ENCODE measurements at regions not wholly inside any gene's neighbourhood (a gene's known extent, or its start where the extent isn't known, plus 50 kb on each side); places are given as distances from the start of the nearest gene placed in this dataset.

DNA sequence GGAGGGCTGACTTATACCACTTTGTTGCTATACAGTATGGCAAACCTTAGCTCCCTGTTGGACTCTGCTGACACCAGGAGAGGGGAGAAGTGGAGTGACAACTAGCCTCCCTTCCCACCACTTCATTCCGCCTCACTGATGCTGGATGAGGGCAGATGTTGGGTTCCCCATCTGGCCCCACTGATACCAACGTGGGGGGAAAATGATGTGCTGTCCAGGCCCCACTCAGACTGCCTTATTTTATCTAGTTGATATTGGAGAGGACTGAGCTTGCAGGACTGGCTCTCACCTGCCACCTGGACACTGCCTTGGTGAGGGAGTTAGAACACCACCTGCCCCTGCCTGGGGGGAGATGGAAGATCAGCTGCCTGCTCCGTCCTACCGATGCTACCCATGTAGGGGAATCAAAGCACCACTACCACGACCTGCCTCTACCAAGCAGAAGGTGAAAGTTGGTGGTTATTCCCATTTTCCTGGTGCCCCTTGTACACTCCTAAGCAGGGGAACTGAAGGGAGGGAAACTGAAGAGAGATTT, 292.1 kb downstream of the GADD45G start:
- CTCF ChIA-PET = no interaction called here
- H2AFZ ChIP-seq (ENCODE audit: control insufficient read depth, low read depth, low read length) = no peak overlapping the region
- H4K20me1 ChIP-seq (ENCODE audit: control insufficient read depth, insufficient read depth) = no peaks in the 10 kb centered on the region
- no peak overlapping the region for H3K27ac ChIP-seq (ENCODE audit: control insufficient read depth, insufficient read depth)
- 32% methylated on average over 5 of the region's 5 CpGs for WGBS (ENCODE audit: insufficient coverage, insufficient replicate concordance, low lambda C conversion rate, missing lambda C conversion rate)
- H3K4me2 ChIP-seq (ENCODE audit: control insufficient read depth, insufficient read depth) = no peak overlapping the region
- intact Hi-C loops (cut with micrococcal nuclease; ENCODE audit: unreplicated experiment) (no loop called here), in situ Hi-C loops (cut with MboI) (no loop called here)
- TF ChIP-seq ZNF24 (IDR thresholded peaks at IDR 0.05) (no peak), PAX8 (IDR thresholded peaks at IDR 0.05) (no peak), PML (IDR thresholded peaks at IDR 0.05; ENCODE audit: low read length) (no peak), ETV6 (conservative IDR thresholded peaks at IDR 0.05 in 1 of 2, IDR thresholded peaks at IDR 0.05 in 1 of 2; ENCODE audit: borderline replicate concordance in 1 of 2, low read depth in 1 of 2) (no peak), GABPA (IDR thresholded peaks at IDR 0.05; ENCODE audit: low read depth) (no peak), SREBF1 (IDR thresholded peaks at IDR 0.05; ENCODE audit: low read length) (no peak)
- TF ChIP-seq, protein P1, sequence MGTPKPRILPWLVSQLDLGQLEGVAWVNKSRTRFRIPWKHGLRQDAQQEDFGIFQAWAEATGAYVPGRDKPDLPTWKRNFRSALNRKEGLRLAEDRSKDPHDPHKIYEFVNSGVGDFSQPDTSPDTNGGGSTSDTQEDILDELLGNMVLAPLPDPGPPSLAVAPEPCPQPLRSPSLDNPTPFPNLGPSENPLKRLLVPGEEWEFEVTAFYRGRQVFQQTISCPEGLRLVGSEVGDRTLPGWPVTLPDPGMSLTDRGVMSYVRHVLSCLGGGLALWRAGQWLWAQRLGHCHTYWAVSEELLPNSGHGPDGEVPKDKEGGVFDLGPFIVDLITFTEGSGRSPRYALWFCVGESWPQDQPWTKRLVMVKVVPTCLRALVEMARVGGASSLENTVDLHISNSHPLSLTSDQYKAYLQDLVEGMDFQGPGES (IDR thresholded peaks at IDR 0.05) = no peak
- H3K79me2 ChIP-seq (ENCODE audit: control insufficient read depth, insufficient read depth, low read length) = no peaks in the 10 kb centered on the region
- H3K36me3 ChIP-seq (ENCODE audit: control insufficient read depth in 2 of 2, insufficient read depth in 2 of 2, low read length in 1 of 2) = no peaks in the 10 kb centered on the region
- no peaks in the 10 kb centered on the region for H3K9me3 ChIP-seq (replicated peaks; ENCODE audit: control insufficient read depth, insufficient read depth, low read length)
- no peaks in the 10 kb centered on the region for H3K4me1 ChIP-seq (ENCODE audit: control insufficient read depth, insufficient read depth, low read length)
- H3K4me3 ChIP-seq = no peak overlapping the region
- BruUV-seq (replicated peaks) = no TSS peak
- SMC1A ChIA-PET (ENCODE audit: uncharacterized antibody, unreplicated experiment) = no interaction called here
- H3K9ac ChIP-seq (ENCODE audit: control insufficient read depth, insufficient read depth, low read length) = no peak overlapping the region
- no peak for FAIRE-seq
- POLR2A ChIA-PET = no interaction called here
- RAD21 ChIA-PET (ENCODE audit: unreplicated experiment) = no interaction called here
- no peak for ATAC-seq
- no peak for DNase-seq (ENCODE audit: low read depth, low spot score)
- peaks cover 5 to 7% of the 10 kb centered on the region in 2 experiments; a peak in 2 of 4 replicates for H3K27me3 ChIP-seq (replicated peaks in 1 of 2; ENCODE audit: control insufficient read depth in 2 of 2, insufficient read depth in 2 of 2, low read length in 1 of 2)

DNA sequence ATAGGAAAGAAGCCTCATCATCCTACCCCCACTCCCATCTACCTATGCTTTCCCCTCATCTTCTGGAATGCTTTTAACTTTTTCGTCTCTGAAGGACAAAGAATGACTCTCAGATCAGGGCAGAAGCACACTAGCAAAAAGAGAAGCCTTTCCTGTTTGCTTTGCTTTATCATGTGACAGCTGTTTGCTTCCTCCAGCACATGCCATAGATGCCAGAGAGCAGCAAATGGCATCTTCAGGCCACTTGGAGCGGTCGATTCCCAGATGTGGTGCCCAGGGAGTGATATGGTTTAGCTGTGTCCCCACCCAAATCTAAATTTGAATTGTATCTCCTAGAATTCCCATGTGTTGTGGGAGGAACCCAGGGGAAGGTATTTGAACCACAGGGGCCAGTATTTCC, 294.8 kb downstream of the GADD45G start:
- intact Hi-C loops (cut with micrococcal nuclease; ENCODE audit: unreplicated experiment) = no loop called here
- DNase-seq (ENCODE audit: low read depth, low spot score) (no peak), FAIRE-seq (no peak), ATAC-seq (no peak)
- Histone ChIP-seq H4K20me1 (ENCODE audit: control insufficient read depth, insufficient read depth) (no peaks in the 10 kb centered on the region), H3K9me3 (replicated peaks; ENCODE audit: control insufficient read depth, insufficient read depth, low read length) (no peaks in the 10 kb centered on the region), H3K27me3 (replicated peaks in 1 of 2; ENCODE audit: control insufficient read depth in 2 of 2, insufficient read depth in 2 of 2, low read length in 1 of 2) (peaks cover 4 to 6% of the 10 kb centered on the region in 2 experiments; a peak in 2 of 4 replicates), H2AFZ (ENCODE audit: control insufficient read depth, low read depth, low read length) (no peak overlapping the region), H3K27ac (ENCODE audit: control insufficient read depth, insufficient read depth) (no peak overlapping the region), H3K79me2 (ENCODE audit: control insufficient read depth, insufficient read depth, low read length) (no peaks in the 10 kb centered on the region), H3K36me3 (ENCODE audit: control insufficient read depth in 2 of 2, insufficient read depth in 2 of 2, low read length in 1 of 2) (no peaks in the 10 kb centered on the region), H3K4me1 (ENCODE audit: control insufficient read depth, insufficient read depth, low read length) (no peaks in the 10 kb centered on the region), H3K4me3 (no peak overlapping the region), H3K9ac (ENCODE audit: control insufficient read depth, insufficient read depth, low read length) (no peak overlapping the region), H3K4me2 (ENCODE audit: control insufficient read depth, insufficient read depth) (no peak overlapping the region)
- ChIA-PET SMC1A (ENCODE audit: uncharacterized antibody, unreplicated experiment) (no interaction called here), CTCF (interaction anchor here (1.8 kb wide), 1 partner anchor 296 kb away, joined by 7 read pairs; no protein-coding TSS in a partner anchor), POLR2A (no interaction called here), RAD21 (ENCODE audit: unreplicated experiment) (no interaction called here)
- in situ Hi-C loops (cut with MboI) = no loop called here
- no TSS peak for BruUV-seq (replicated peaks)
- WGBS (ENCODE audit: insufficient coverage, insufficient replicate concordance, low lambda C conversion rate, missing lambda C conversion rate) = 0% methylated on average over 3 of the region's 3 CpGs
- TF ChIP-seq NFXL1 (IDR thresholded peaks at IDR 0.05; ENCODE audit: borderline replicate concordance) = no peak
- TF ChIP-seq CHD2 (IDR thresholded peaks at IDR 0.05; ENCODE audit: borderline replicate concordance, low read depth, low read length) = no peak
- TF ChIP-seq LARP7 (IDR thresholded peaks at IDR 0.05) = no peak
- no peak for TF ChIP-seq HDAC2 (IDR thresholded peaks at IDR 0.05)
- no peak for TF ChIP-seq TARDBP (IDR thresholded peaks at IDR 0.05; ENCODE audit: borderline replicate concordance)
- TF ChIP-seq, protein P2, sequence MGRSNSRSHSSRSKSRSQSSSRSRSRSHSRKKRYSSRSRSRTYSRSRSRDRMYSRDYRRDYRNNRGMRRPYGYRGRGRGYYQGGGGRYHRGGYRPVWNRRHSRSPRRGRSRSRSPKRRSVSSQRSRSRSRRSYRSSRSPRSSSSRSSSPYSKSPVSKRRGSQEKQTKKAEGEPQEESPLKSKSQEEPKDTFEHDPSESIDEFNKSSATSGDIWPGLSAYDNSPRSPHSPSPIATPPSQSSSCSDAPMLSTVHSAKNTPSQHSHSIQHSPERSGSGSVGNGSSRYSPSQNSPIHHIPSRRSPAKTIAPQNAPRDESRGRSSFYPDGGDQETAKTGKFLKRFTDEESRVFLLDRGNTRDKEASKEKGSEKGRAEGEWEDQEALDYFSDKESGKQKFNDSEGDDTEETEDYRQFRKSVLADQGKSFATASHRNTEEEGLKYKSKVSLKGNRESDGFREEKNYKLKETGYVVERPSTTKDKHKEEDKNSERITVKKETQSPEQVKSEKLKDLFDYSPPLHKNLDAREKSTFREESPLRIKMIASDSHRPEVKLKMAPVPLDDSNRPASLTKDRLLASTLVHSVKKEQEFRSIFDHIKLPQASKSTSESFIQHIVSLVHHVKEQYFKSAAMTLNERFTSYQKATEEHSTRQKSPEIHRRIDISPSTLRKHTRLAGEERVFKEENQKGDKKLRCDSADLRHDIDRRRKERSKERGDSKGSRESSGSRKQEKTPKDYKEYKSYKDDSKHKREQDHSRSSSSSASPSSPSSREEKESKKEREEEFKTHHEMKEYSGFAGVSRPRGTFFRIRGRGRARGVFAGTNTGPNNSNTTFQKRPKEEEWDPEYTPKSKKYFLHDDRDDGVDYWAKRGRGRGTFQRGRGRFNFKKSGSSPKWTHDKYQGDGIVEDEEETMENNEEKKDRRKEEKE (IDR thresholded peaks at IDR 0.05) = no peak
- TF ChIP-seq BHLHE40 (IDR thresholded peaks at IDR 0.05; ENCODE audit: borderline replicate concordance in 1 of 2, low read depth in 2 of 2, low read length in 1 of 2) = no peak
- TF ChIP-seq BACH1 (IDR thresholded peaks at IDR 0.05; ENCODE audit: borderline replicate concordance) = no peak
- TF ChIP-seq ATF7 (IDR thresholded peaks at IDR 0.05; ENCODE audit: low read depth) = no peak
